ENCODE measurements at regions not wholly inside any gene's neighbourhood (a gene's known extent, or its start where the extent isn't known, plus 50 kb on each side); places are given as distances from the start of the nearest gene placed in this dataset.

DNA sequence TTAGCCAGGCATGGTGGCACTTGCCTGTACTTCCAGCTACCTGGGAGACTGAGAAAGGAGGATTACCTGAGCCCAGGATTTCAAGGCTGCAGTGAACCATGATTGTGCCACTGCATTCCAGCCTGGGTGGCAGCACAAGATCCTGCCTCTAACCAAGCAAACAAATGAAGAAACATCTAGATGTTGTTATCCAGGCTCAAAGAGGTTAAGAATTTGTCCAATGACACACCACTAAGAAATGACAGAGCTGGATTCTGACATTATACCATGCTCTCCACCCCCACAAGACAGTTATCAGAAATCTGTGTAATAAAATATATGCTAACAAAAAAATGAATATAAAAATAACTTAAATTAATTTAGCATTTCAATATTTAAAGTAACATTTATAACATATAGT, 925.5 kb upstream of the SLC35B3 start:
- Histone ChIP-seq H3K4me3 (no peak overlapping the region), H3K9me3 (peaks cover 0 to 4% of the 10 kb centered on the region in 2 donors), H3K27ac (no peak overlapping the region), H3K36me3 (no peaks in the 10 kb centered on the region), H3K27me3 (no peaks in the 10 kb centered on the region), H3K4me1 (no peaks in the 10 kb centered on the region)
- TF ChIP-seq, protein P1, sequence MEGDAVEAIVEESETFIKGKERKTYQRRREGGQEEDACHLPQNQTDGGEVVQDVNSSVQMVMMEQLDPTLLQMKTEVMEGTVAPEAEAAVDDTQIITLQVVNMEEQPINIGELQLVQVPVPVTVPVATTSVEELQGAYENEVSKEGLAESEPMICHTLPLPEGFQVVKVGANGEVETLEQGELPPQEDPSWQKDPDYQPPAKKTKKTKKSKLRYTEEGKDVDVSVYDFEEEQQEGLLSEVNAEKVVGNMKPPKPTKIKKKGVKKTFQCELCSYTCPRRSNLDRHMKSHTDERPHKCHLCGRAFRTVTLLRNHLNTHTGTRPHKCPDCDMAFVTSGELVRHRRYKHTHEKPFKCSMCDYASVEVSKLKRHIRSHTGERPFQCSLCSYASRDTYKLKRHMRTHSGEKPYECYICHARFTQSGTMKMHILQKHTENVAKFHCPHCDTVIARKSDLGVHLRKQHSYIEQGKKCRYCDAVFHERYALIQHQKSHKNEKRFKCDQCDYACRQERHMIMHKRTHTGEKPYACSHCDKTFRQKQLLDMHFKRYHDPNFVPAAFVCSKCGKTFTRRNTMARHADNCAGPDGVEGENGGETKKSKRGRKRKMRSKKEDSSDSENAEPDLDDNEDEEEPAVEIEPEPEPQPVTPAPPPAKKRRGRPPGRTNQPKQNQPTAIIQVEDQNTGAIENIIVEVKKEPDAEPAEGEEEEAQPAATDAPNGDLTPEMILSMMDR (IDR thresholded peaks at IDR 0.05) = no peak
- intact Hi-C loops (cut with DNase I) = no loop called here
- no peak for DNase-seq (ENCODE audit: low spot score in 2 of 2)

DNA sequence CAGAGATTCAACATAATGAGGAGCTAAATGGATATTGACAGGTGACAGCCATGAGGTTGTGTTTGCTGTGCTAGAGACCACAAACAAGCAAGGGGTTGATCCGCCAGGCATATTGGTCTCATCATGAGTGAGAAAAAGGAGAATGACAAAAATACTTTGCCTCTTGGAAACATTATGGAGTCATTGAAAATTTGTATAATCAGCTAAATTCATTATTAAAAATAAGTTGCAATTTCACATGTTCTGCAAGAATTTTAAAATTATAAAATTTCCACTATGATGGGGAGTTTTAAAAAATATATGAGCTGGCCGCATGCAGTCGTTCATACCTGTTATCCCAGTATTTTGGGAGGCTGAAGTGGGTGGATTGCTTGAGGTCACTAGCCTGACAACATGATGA, 912.3 kb upstream of the SLC35B3 start:
- H3K4me3 ChIP-seq = no peak overlapping the region
- no peaks in the 10 kb centered on the region for H3K4me1 ChIP-seq
- H3K27me3 ChIP-seq = no peaks in the 10 kb centered on the region
- no peak overlapping the region for H3K27ac ChIP-seq
- H3K9me3 ChIP-seq = no peaks in the 10 kb centered on the region
- no peaks in the 10 kb centered on the region for H3K36me3 ChIP-seq
- TF ChIP-seq, protein P1 (IDR thresholded peaks at IDR 0.05) = no peak
- DNase-seq (ENCODE audit: low spot score in 2 of 2) = no peak
- intact Hi-C loops (cut with DNase I) = no loop called here

DNA sequence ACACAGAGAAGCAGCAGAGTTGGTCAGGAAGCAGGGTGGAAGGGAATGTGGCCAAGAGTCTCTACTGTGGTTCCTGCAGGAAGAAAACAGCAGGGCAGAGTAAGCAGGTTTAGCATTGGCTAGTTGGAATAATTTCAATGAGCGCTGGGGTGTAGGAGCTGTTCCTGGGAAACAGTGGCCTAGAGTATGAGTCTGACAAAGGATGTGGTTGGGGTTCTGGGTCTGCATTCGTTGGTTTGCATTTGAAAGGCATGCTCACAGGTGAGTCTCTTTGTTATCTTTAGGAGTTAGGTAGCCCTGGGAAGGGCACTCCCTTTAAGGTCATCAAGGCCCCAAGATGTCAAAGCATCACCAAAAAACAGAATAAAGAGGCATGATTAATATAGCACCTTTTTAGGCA, 911.6 kb upstream of the SLC35B3 start:
- DNase-seq (ENCODE audit: low spot score in 2 of 2) = no peak
- Histone ChIP-seq H3K27me3 (no peaks in the 10 kb centered on the region), H3K27ac (no peak overlapping the region), H3K4me3 (no peak overlapping the region), H3K36me3 (no peaks in the 10 kb centered on the region), H3K9me3 (no peaks in the 10 kb centered on the region), H3K4me1 (no peaks in the 10 kb centered on the region)
- intact Hi-C loops (cut with DNase I) = no loop called here
- TF ChIP-seq, protein P1 (IDR thresholded peaks at IDR 0.05) = no peak

DNA sequence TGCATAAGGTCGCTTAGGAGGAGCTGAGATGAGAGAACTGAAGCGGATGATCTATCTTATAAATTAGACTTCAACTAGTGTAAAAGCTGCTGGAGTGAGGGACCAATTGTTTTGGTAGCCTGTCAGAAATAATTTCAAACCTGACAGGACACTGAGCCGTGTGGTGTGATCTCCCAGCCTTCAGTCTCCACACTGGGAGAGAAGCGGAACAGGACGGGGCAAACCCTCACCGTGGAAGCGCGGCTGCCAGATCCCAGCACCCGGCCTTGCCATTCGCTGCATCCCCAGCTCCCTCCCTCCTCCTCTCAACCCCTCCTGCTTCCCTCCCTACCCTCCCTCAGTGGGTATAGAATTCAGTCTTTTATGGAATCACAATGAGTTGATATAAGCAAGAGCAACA, 900.1 kb upstream of the SLC35B3 start:
- TF ChIP-seq, protein P1 (IDR thresholded peaks at IDR 0.05) = no peak
- Histone ChIP-seq H3K27ac (no peak overlapping the region), H3K36me3 (no peaks in the 10 kb centered on the region), H3K9me3 (no peaks in the 10 kb centered on the region), H3K4me3 (no peak overlapping the region), H3K4me1 (no peaks in the 10 kb centered on the region), H3K27me3 (no peaks in the 10 kb centered on the region)
- DNase-seq (ENCODE audit: low spot score in 2 of 2) = no peak
- intact Hi-C loops (cut with DNase I) = no loop called here

DNA sequence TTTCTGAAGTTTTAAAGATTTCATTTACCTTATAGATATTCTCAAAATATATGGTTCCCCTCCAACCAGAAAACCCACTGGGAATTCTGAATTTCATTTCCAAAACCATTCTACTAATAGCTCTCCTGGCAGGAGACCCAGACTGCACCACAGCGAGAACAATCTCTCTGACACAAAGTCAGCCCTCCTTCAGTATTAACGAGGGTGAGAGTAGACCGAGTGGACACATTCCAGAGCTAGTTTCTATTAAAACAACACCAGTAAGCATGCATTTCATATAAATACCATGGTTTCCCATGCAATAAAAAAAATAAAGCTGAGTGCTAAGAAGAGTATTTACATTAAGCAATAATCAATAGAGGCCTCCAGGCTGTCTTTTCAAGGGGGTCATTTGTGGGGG, 899.6 kb upstream of the SLC35B3 start:
- Histone ChIP-seq H3K4me3 (no peak overlapping the region), H3K4me1 (no peaks in the 10 kb centered on the region), H3K9me3 (no peaks in the 10 kb centered on the region), H3K27me3 (no peaks in the 10 kb centered on the region), H3K27ac (no peak overlapping the region), H3K36me3 (no peaks in the 10 kb centered on the region)
- TF ChIP-seq, protein P1 (IDR thresholded peaks at IDR 0.05) = no peak
- intact Hi-C loops (cut with DNase I) = no loop called here
- no peak for DNase-seq (ENCODE audit: low spot score in 2 of 2)

DNA sequence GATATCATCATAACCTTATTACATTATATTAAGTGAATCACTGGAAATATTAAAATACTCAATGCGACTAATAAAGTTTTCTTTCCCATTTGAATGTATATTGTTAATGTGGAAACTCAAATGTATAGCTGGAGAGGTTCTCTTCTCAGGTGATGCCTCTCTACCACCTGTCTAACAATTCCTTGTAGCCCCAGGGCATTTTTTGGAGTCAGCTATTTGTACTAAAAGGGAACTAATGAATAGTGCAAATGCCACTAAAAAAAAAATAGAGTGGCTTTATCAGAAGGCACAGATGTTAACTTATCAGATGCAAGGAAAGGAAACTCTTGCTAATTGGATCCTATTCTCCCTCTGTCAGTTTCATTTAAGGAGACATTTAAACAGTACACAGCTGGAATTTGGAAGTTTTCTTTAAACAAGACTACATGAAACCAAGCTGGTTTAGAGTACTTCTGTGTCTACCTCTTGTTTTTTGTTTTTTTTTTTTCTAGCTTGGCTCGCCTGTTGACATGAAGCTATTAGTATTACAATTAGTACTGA, 897.0 kb upstream of the SLC35B3 start:
- TF ChIP-seq, protein P1 (IDR thresholded peaks at IDR 0.05) = no peak
- H3K9me3 ChIP-seq = no peaks in the 10 kb centered on the region
- intact Hi-C loops (cut with DNase I) = no loop called here
- DNase-seq (ENCODE audit: low spot score in 2 of 2) = no peak
- H3K27ac ChIP-seq = no peak overlapping the region
- no peaks in the 10 kb centered on the region for H3K36me3 ChIP-seq
- no peak overlapping the region for H3K4me3 ChIP-seq
- H3K27me3 ChIP-seq = no peaks in the 10 kb centered on the region
- no peaks in the 10 kb centered on the region for H3K4me1 ChIP-seq

Data from ascending aorta (tissue), 2 donors.